GM23338 (cell line): ENCODE measurements at regions not wholly inside any gene's neighbourhood (a gene's known extent, or its start where the extent isn't known, plus 50 kb on each side); places are given as distances from the start of the nearest gene placed in this dataset.

Experiments
- ATAC-seq: fragments of 200-7000 bp; cut with Tn5 transposase; 3 replicates; pipeline ENCODE4 v1.9.1; 2020
- DNase-seq: peaks from one replicate; pipeline ENCODE4 v3.0.0-alpha.2; 2015; ENCODE audit warnings: low spot score
- H2AFZ ChIP-seq: fragments of 200-600 bp; sonication (generic); 2 replicates; pipeline ENCODE4 v1.8.0; 2016; ENCODE audit warnings: antibody characterized with exemption, mild to moderate bottlenecking, moderate library complexity
- H3F3A ChIP-seq: fragments of 200-600 bp; sonication (generic); replicated peaks from 2 replicates; pipeline ENCODE4 v1.8.0; 2017; ENCODE audit warnings: antibody characterized with exemption, mixed run types, low read depth
- H3K27ac ChIP-seq: fragments of 200-600 bp; sonication (generic); 2 replicates; pipeline ENCODE4 v1.6.1; 2016; ENCODE audit warnings: low read depth
- H3K27me3 ChIP-seq: fragments of 200-600 bp; sonication (generic); 2 replicates; pipeline ENCODE4 v1.8.0; 2016; ENCODE audit warnings: mild to moderate bottlenecking, mixed run types, moderate library complexity; ENCODE audit not compliant: insufficient read depth
- H3K36me3 ChIP-seq: fragments of 200-600 bp; sonication (generic); 2 replicates; pipeline ENCODE4 v1.8.0; 2016; ENCODE audit warnings: mild to moderate bottlenecking; ENCODE audit not compliant: insufficient read depth
- H3K4me1 ChIP-seq: fragments of 200-600 bp; sonication (generic); 2 replicates; pipeline ENCODE4 v1.8.0; 2016; ENCODE audit warnings: mild to moderate bottlenecking, moderate library complexity; ENCODE audit not compliant: insufficient read depth
- H3K4me2 ChIP-seq: fragments of 200-600 bp; sonication (generic); 2 replicates; pipeline ENCODE4 v1.7.1; 2017; ENCODE audit warnings: mixed run types
- H3K4me3 ChIP-seq: fragments of 200-600 bp; sonication (generic); 2 replicates; pipeline ENCODE4 v1.6.1; 2016; ENCODE audit warnings: mixed run types
- H3K79me2 ChIP-seq: fragments of 200-600 bp; sonication (generic); replicated peaks from 2 replicates; pipeline ENCODE4 v1.8.0; 2017; ENCODE audit warnings: mild to moderate bottlenecking; ENCODE audit not compliant: insufficient read depth
- H3K9me2 ChIP-seq: fragments of 200-600 bp; sonication (generic); 2 replicates; pipeline ENCODE4 v1.8.0; 2017; ENCODE audit not compliant: insufficient read depth
- H4K20me1 ChIP-seq: fragments of 200-600 bp; sonication (generic); replicated peaks from 2 replicates; pipeline ENCODE4 v1.8.0; 2017; ENCODE audit warnings: mild to moderate bottlenecking; ENCODE audit not compliant: insufficient read depth
- H3K27ac Mint-ChIP-seq: 2 replicates; pipeline ENCODE4 v1.8.0; 2020; ENCODE audit warnings: inconsistent platforms, mild to moderate bottlenecking, moderate library complexity, mixed read lengths
- H3K27me3 Mint-ChIP-seq: 3 replicates; pipeline ENCODE4 v1.8.0; 2022; ENCODE audit warnings: low read depth, mild to moderate bottlenecking, moderate library complexity, mixed read lengths, inconsistent platforms; ENCODE audit not compliant: insufficient read depth, poor library complexity
- H3K36me3 Mint-ChIP-seq: 3 replicates; pipeline ENCODE4 v1.8.0; 2021; ENCODE audit warnings: low read depth, mild to moderate bottlenecking, inconsistent platforms, moderate library complexity, mixed read lengths
- H3K4me1 Mint-ChIP-seq: 3 replicates; pipeline ENCODE4 v1.8.0; 2020; ENCODE audit warnings: mild to moderate bottlenecking, inconsistent platforms, mixed read lengths
- H3K4me3 Mint-ChIP-seq: 3 replicates; pipeline ENCODE4 v1.8.0; 2021; ENCODE audit warnings: moderate library complexity, mild to moderate bottlenecking, inconsistent platforms, mixed read lengths
- H3K9me3 Mint-ChIP-seq: 3 replicates; pipeline ENCODE4 v1.8.0; 2020; ENCODE audit warnings: moderate library complexity, mild to moderate bottlenecking, inconsistent platforms, mixed read lengths
- EZH2phosphoT487 ChIP-seq: fragments of 200-600 bp; sonication (generic); IDR thresholded peaks from one replicate; pipeline ENCODE4 v1.8.1; 2018; ENCODE audit warnings: antibody characterized with exemption; ENCODE audit not compliant: unreplicated experiment
- JUNB ChIP-seq: IDR thresholded peaks from one replicate; pipeline ENCODE4 v1.6.1; 2016; ENCODE audit warnings: antibody characterized with exemption; ENCODE audit not compliant: unreplicated experiment
- POLR2AphosphoS5 ChIP-seq: IDR thresholded peaks from 2 replicates; pipeline ENCODE4 v1.6.1; 2016; ENCODE audit warnings: antibody characterized with exemption, low read depth
- REST ChIP-seq: IDR thresholded peaks from one replicate; pipeline ENCODE4 v1.6.1; 2018; ENCODE audit warnings: antibody characterized with exemption; ENCODE audit not compliant: unreplicated experiment
- STAT1 ChIP-seq: IDR thresholded peaks from one replicate; pipeline ENCODE4 v1.6.1; 2016; ENCODE audit warnings: antibody characterized with exemption; ENCODE audit not compliant: unreplicated experiment
- ZNF114 ChIP-seq: fragments of 250-450 bp; sonication (Bioruptor Pico); IDR thresholded peaks from 2 replicates; pipeline ENCODE4 v1.5.0; 2020; ENCODE audit warnings: mild to moderate bottlenecking, moderate library complexity
- ZNF331 ChIP-seq: fragments of 250-450 bp; sonication (Bioruptor Pico); IDR thresholded peaks from 2 replicates; pipeline ENCODE4 v1.5.0; 2020; ENCODE audit warnings: low read depth, mild to moderate bottlenecking, moderate library complexity
- ZNF462 ChIP-seq: fragments of 250-450 bp; sonication (Bioruptor Pico); IDR thresholded peaks from 2 replicates; pipeline ENCODE4 v1.5.0; 2020; ENCODE audit warnings: mild to moderate bottlenecking, moderate library complexity

GRCh38 chr10:123606955-123607354, 59.2 kb upstream of the GPR26 start:
- DNase-seq: no peak
- Histone ChIP-seq H2AFZ (no peak overlapping the region), H3K27ac (peak overlapping the region; percentile 16; the same call in 1 of the 2 replicates), H3K4me1 (peaks cover 37% of the 10 kb centered on the region), H3K36me3 (no peaks in the 10 kb centered on the region), H3F3A (no peaks in the 10 kb centered on the region), H3K4me3 (peak overlapping the region; percentile 24; the same call in 1 of the 2 replicates), H3K9me2 (peaks cover 9% of the 10 kb centered on the region), H4K20me1 (no peaks in the 10 kb centered on the region), H3K79me2 (no peaks in the 10 kb centered on the region), H3K4me2 (peak overlapping the region; percentile 65), H3K27me3 (no peaks in the 10 kb centered on the region)
- ATAC-seq: peak; percentile 75
- Mint-ChIP-seq H3K4me3 (peak overlapping the region; percentile 55), H3K27ac (peak overlapping the region; percentile 87), H3K27me3 (peaks cover 2% of the 10 kb centered on the region), H3K36me3 (no peaks in the 10 kb centered on the region), H3K4me1 (peaks cover 38% of the 10 kb centered on the region), H3K9me3 (no peaks in the 10 kb centered on the region)
- no peak for TF ChIP-seq STAT1
- no peak for TF ChIP-seq ZNF331 (CRISPR knock-in tag)
- no peak for TF ChIP-seq POLR2AphosphoS5
- no peak for TF ChIP-seq ZNF462 (CRISPR knock-in tag)
- TF ChIP-seq JUNB: no peak
- TF ChIP-seq REST: no peak
- no peak for TF ChIP-seq EZH2phosphoT487
- no peak for TF ChIP-seq ZNF114
